ENCODE measurements at regions not wholly inside any gene's neighbourhood (a gene's known extent, or its start where the extent isn't known, plus 50 kb on each side); places are given as distances from the start of the nearest gene placed in this dataset.

DNA sequence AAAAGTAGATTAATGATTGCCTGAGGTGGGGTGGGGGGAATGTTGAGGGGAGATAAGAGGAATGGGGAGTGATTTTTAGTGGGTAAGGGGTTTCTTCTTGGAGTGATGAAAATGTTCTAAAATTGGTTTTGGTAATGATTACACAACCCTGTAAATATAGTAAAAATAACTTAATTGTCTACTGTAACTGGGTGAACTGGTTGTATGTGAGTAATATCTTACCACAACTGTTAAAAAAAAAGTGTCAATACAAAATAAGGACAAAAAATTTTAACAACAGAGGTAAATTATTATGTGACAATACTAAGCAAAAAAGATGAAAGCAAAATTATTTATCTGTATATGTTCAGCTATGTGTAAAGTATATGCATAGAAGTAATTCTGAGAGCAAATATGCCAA, 86.3 kb upstream of the RASSF8 start:
- no peak overlapping the region for H3K9ac ChIP-seq (ENCODE audit: low read length)
- H2BK15ac ChIP-seq (ENCODE audit: low read depth, poor library complexity, severe bottlenecking) = no peak overlapping the region
- no peak overlapping the region for H2AK5ac ChIP-seq (ENCODE audit: low read length, severe bottlenecking)
- no peak overlapping the region for H4K91ac ChIP-seq (ENCODE audit: low read length)
- no peak for DNase-seq
- no peak overlapping the region for H3K4me3 ChIP-seq (ENCODE audit: insufficient read depth in 1 of 2, low read depth in 1 of 2, low read length in 2 of 2)
- no peak overlapping the region for H3K18ac ChIP-seq (ENCODE audit: low read depth in 1 of 2, low read length in 2 of 2)
- H3K14ac ChIP-seq (ENCODE audit: low read length in 2 of 2) = no peak overlapping the region
- H3K79me1 ChIP-seq (replicated peaks; ENCODE audit: low read length, poor library complexity, severe bottlenecking) = no peaks in the 10 kb centered on the region
- H2BK12ac ChIP-seq (ENCODE audit: low read length in 2 of 2) = no peak overlapping the region
- H3K9me3 ChIP-seq (ENCODE audit: control insufficient read depth, low read length) = no peaks in the 10 kb centered on the region
- no peak overlapping the region for H2BK5ac ChIP-seq (ENCODE audit: low read depth, low read length, poor library complexity, severe bottlenecking)
- H3K23ac ChIP-seq (ENCODE audit: low read length in 2 of 2) = no peak overlapping the region
- no peaks in the 10 kb centered on the region for H3K4me1 ChIP-seq (ENCODE audit: control insufficient read depth, insufficient read depth, low read depth, low read length)
- H2AFZ ChIP-seq (ENCODE audit: low read depth, low read length) = no peak overlapping the region
- H2BK120ac ChIP-seq (ENCODE audit: low read depth, low read length) = no peak overlapping the region
- H3K4me2 ChIP-seq (ENCODE audit: low read length, poor library complexity, severe bottlenecking) = no peak overlapping the region
- no peak overlapping the region for H3K4ac ChIP-seq (ENCODE audit: low read depth in 1 of 2, low read length in 2 of 2)
- H3K36me3 ChIP-seq (ENCODE audit: control insufficient read depth in 1 of 2, insufficient read depth in 2 of 2, low read depth in 1 of 2, low read length in 2 of 2) = no peaks in the 10 kb centered on the region
- no peak overlapping the region for H3K27ac ChIP-seq (ENCODE audit: low read length, poor library complexity, severe bottlenecking)
- H3K27me3 ChIP-seq (ENCODE audit: control insufficient read depth in 1 of 2, insufficient read depth in 1 of 2, low read length in 2 of 2) = no peaks in the 10 kb centered on the region
- no peak overlapping the region for H4K8ac ChIP-seq (ENCODE audit: low read length)

DNA sequence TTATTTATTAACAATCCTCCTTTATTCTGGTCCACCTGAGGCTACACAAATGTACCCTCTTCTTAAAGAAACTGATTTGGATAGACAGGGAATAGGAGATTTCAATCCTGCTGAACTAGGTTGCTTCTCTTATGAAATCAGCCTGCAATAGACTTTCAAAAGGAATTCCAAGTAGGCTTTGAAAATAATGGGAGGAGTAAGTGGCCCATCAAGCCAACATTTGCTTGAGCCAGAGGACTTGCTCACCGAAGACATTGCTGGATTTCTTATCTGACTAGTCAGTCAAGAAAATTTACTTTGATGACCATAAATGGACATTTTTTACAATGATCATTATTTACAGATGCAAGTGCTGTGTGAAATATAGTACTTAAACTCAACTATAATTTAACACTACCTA, 82.8 kb upstream of the RASSF8 start:
- Histone ChIP-seq H3K4me2 (ENCODE audit: low read length, poor library complexity, severe bottlenecking) (no peak overlapping the region), H2BK15ac (ENCODE audit: low read depth, poor library complexity, severe bottlenecking) (no peak overlapping the region), H3K27me3 (ENCODE audit: control insufficient read depth in 1 of 2, insufficient read depth in 1 of 2, low read length in 2 of 2) (no peaks in the 10 kb centered on the region), H3K9me3 (ENCODE audit: control insufficient read depth, low read length) (no peaks in the 10 kb centered on the region), H3K4me1 (ENCODE audit: control insufficient read depth, insufficient read depth, low read depth, low read length) (no peaks in the 10 kb centered on the region), H3K4me3 (ENCODE audit: insufficient read depth in 1 of 2, low read depth in 1 of 2, low read length in 2 of 2) (no peak overlapping the region), H4K91ac (ENCODE audit: low read length) (no peak overlapping the region), H2AFZ (ENCODE audit: low read depth, low read length) (no peak overlapping the region), H4K8ac (ENCODE audit: low read length) (no peak overlapping the region), H3K9ac (ENCODE audit: low read length) (no peak overlapping the region), H2BK120ac (ENCODE audit: low read depth, low read length) (no peak overlapping the region), H3K23ac (ENCODE audit: low read length in 2 of 2) (no peak overlapping the region), H3K36me3 (ENCODE audit: control insufficient read depth in 1 of 2, insufficient read depth in 2 of 2, low read depth in 1 of 2, low read length in 2 of 2) (no peaks in the 10 kb centered on the region), H3K4ac (ENCODE audit: low read depth in 1 of 2, low read length in 2 of 2) (no peak overlapping the region), H3K14ac (ENCODE audit: low read length in 2 of 2) (no peak overlapping the region), H3K79me1 (replicated peaks; ENCODE audit: low read length, poor library complexity, severe bottlenecking) (no peaks in the 10 kb centered on the region), H2AK5ac (ENCODE audit: low read length, severe bottlenecking) (no peak overlapping the region), H3K18ac (ENCODE audit: low read depth in 1 of 2, low read length in 2 of 2) (no peak overlapping the region), H2BK12ac (ENCODE audit: low read length in 2 of 2) (no peak overlapping the region), H3K27ac (ENCODE audit: low read length, poor library complexity, severe bottlenecking) (no peak overlapping the region), H2BK5ac (ENCODE audit: low read depth, low read length, poor library complexity, severe bottlenecking) (no peak overlapping the region)
- no peak for DNase-seq
- 0% methylated on average over 1 of the region's 1 CpG for WGBS

DNA sequence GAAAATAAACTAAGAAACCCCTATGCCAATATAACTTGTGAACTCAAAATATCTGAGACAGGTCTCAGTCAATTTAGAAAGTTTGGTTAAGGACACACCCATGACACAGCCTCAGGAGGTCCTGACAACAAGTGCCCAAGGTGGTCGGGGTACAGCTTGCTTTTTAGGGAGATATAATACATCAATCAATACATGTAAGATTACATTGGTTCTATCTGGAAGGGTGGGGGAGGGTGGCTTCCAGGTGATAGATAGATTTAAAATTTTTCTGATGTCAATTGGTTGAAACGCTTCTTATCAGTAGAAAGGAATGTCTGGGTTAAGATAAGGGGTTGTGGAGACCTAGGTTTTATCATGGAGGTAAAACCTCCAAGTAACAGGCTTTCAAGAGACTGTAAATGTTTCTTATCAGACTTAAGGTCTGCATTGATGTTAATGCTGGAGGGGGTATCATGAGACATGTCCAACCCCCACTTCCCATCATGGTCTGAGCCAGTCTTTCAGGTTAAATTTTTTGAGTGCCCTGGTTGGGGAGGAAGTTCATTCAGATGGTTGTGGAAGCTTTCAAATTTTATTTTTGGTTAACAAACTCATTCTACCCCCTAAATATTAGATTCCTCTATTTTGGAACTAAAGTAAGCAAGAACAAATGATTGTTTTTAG, 82.0 kb upstream of the RASSF8 start:
- H2BK5ac ChIP-seq (ENCODE audit: low read depth, low read length, poor library complexity, severe bottlenecking) = no peak overlapping the region
- H4K91ac ChIP-seq (ENCODE audit: low read length) = no peak overlapping the region
- H4K8ac ChIP-seq (ENCODE audit: low read length) = no peak overlapping the region
- no peak overlapping the region for H3K4me2 ChIP-seq (ENCODE audit: low read length, poor library complexity, severe bottlenecking)
- no peak overlapping the region for H3K9ac ChIP-seq (ENCODE audit: low read length)
- DNase-seq = no peak
- H3K27ac ChIP-seq (ENCODE audit: low read length, poor library complexity, severe bottlenecking) = no peak overlapping the region
- H2BK15ac ChIP-seq (ENCODE audit: low read depth, poor library complexity, severe bottlenecking) = no peak overlapping the region
- H2AFZ ChIP-seq (ENCODE audit: low read depth, low read length) = no peak overlapping the region
- H2BK12ac ChIP-seq (ENCODE audit: low read length in 2 of 2) = no peak overlapping the region
- no peaks in the 10 kb centered on the region for H3K4me1 ChIP-seq (ENCODE audit: control insufficient read depth, insufficient read depth, low read depth, low read length)
- H3K36me3 ChIP-seq (ENCODE audit: control insufficient read depth in 1 of 2, insufficient read depth in 2 of 2, low read depth in 1 of 2, low read length in 2 of 2) = no peaks in the 10 kb centered on the region
- H3K4me3 ChIP-seq (ENCODE audit: insufficient read depth in 1 of 2, low read depth in 1 of 2, low read length in 2 of 2) = no peak overlapping the region
- no peaks in the 10 kb centered on the region for H3K9me3 ChIP-seq (ENCODE audit: control insufficient read depth, low read length)
- no peak overlapping the region for H3K23ac ChIP-seq (ENCODE audit: low read length in 2 of 2)
- no peak overlapping the region for H2AK5ac ChIP-seq (ENCODE audit: low read length, severe bottlenecking)
- no peak overlapping the region for H3K18ac ChIP-seq (ENCODE audit: low read depth in 1 of 2, low read length in 2 of 2)
- H3K79me1 ChIP-seq (replicated peaks; ENCODE audit: low read length, poor library complexity, severe bottlenecking) = no peaks in the 10 kb centered on the region
- WGBS = 15% methylated on average over 1 of the region's 2 CpGs
- no peak overlapping the region for H2BK120ac ChIP-seq (ENCODE audit: low read depth, low read length)
- H3K4ac ChIP-seq (ENCODE audit: low read depth in 1 of 2, low read length in 2 of 2) = no peak overlapping the region
- H3K14ac ChIP-seq (ENCODE audit: low read length in 2 of 2) = no peak overlapping the region
- H3K27me3 ChIP-seq (ENCODE audit: control insufficient read depth in 1 of 2, insufficient read depth in 1 of 2, low read length in 2 of 2) = no peaks in the 10 kb centered on the region

DNA sequence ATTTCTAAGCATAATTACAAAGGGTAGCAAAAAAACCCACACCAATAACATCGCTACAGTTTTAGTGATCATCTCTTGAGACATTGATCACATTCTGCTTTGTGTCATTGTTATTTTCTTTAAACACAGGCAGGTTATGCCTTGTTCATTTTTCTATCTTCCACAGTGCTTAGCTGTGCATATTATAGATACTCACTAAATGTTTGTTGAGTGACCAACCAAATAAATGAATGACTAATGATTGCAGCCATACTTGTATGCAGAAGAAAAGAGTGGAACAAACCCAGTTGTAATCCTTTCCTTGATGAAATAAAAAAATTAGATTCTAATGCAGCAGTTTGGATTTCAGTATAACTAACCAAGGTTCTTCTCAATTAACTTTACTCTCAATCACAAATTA, 81.0 kb upstream of the RASSF8 start:
- WGBS = 100% methylated on average over 1 of the region's 1 CpG

More for the DNA sequence above, 81.0 kb upstream of the RASSF8 start:
- Histone ChIP-seq H3K18ac (ENCODE audit: low read depth in 1 of 2, low read length in 2 of 2) (no peak overlapping the region), H3K9me3 (ENCODE audit: control insufficient read depth, low read length) (peaks cover 4% of the 10 kb centered on the region), H2BK12ac (ENCODE audit: low read length in 2 of 2) (no peak overlapping the region), H3K23ac (ENCODE audit: low read length in 2 of 2) (no peak overlapping the region), H2BK120ac (ENCODE audit: low read depth, low read length) (no peak overlapping the region), H4K91ac (ENCODE audit: low read length) (no peak overlapping the region), H3K4me1 (ENCODE audit: control insufficient read depth, insufficient read depth, low read depth, low read length) (no peaks in the 10 kb centered on the region), H3K27ac (ENCODE audit: low read length, poor library complexity, severe bottlenecking) (no peak overlapping the region), H2BK15ac (ENCODE audit: low read depth, poor library complexity, severe bottlenecking) (no peak overlapping the region), H4K8ac (ENCODE audit: low read length) (no peak overlapping the region), H3K14ac (ENCODE audit: low read length in 2 of 2) (no peak overlapping the region), H3K36me3 (ENCODE audit: control insufficient read depth in 1 of 2, insufficient read depth in 2 of 2, low read depth in 1 of 2, low read length in 2 of 2) (no peaks in the 10 kb centered on the region), H3K4me3 (ENCODE audit: insufficient read depth in 1 of 2, low read depth in 1 of 2, low read length in 2 of 2) (no peak overlapping the region), H3K4me2 (ENCODE audit: low read length, poor library complexity, severe bottlenecking) (no peak overlapping the region), H2AFZ (ENCODE audit: low read depth, low read length) (no peak overlapping the region), H3K27me3 (ENCODE audit: control insufficient read depth in 1 of 2, insufficient read depth in 1 of 2, low read length in 2 of 2) (no peaks in the 10 kb centered on the region), H3K79me1 (replicated peaks; ENCODE audit: low read length, poor library complexity, severe bottlenecking) (no peaks in the 10 kb centered on the region), H3K4ac (ENCODE audit: low read depth in 1 of 2, low read length in 2 of 2) (no peak overlapping the region), H2BK5ac (ENCODE audit: low read depth, low read length, poor library complexity, severe bottlenecking) (no peak overlapping the region), H2AK5ac (ENCODE audit: low read length, severe bottlenecking) (no peak overlapping the region), H3K9ac (ENCODE audit: low read length) (no peak overlapping the region)
- no peak for DNase-seq
